Esophagus muscularis mucosa (tissue), 2 donors: ENCODE measurements at regions not wholly inside any gene's neighbourhood (a gene's known extent, or its start where the extent isn't known, plus 50 kb on each side); places are given as distances from the start of the nearest gene placed in this dataset.
"Not testable (repeated sequence)": the region's sequence is repeated elsewhere in the genome, so short reads cannot be mapped to it uniquely, and the experiment has no call there.

Experiments
- POLR2A ChIP-seq: fragments of 450-650 bp; IDR thresholded peaks from one replicate; pipeline ENCODE4 v1.6.1; 2017; ENCODE audit warnings: antibody characterized with exemption, moderate library complexity, mild to moderate bottlenecking, low read depth
- POLR2AphosphoS5 ChIP-seq, 2 donors: sonication (generic); formaldehyde crosslinking; IDR thresholded peaks; one replicate each; pipeline ENCODE4 v1.6.1; 2017; ENCODE audit warnings: antibody characterized with exemption in 2 of 2

- not testable (repeated sequence) for TF ChIP-seq POLR2A; POLR2AphosphoS5 (IDR thresholded peaks at IDR 0.05)
Observed at GRCh38 chr9:67417341-67417983, 425.1 kb upstream of the SPATA31A3 start.
